ENCODE measurements at regions not wholly inside any gene's neighbourhood (a gene's known extent, or its start where the extent isn't known, plus 50 kb on each side); places are given as distances from the start of the nearest gene placed in this dataset.
A peak's percentile ranks its signal among the peaks of the same experiment; 100 is the strongest.
"Not testable (repeated sequence)": the region's sequence is repeated elsewhere in the genome, so short reads cannot be mapped to it uniquely, and the experiment has no call there.

DNA sequence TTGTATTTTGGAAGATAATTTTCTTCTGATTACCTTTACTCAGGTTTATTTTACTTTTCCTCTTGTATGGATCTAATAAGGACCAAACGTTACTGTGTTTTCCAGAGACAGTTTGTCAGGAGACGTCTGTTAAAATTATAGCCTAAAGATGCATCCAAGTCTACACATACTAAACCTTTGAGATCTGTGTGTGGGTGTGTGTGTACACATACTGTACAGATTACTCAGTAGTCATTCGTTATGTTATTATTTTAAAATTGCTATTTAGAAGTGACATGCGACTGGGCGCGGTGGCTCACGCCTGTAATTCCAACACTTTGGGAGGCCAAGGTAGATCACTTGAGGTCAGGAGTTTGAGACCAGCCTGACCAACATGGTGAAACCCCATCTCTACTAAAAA lies 51.6 kb upstream of the CNTLN start:
- DNase-seq (ENCODE audit: low read depth, low spot score) = no peak

DNA sequence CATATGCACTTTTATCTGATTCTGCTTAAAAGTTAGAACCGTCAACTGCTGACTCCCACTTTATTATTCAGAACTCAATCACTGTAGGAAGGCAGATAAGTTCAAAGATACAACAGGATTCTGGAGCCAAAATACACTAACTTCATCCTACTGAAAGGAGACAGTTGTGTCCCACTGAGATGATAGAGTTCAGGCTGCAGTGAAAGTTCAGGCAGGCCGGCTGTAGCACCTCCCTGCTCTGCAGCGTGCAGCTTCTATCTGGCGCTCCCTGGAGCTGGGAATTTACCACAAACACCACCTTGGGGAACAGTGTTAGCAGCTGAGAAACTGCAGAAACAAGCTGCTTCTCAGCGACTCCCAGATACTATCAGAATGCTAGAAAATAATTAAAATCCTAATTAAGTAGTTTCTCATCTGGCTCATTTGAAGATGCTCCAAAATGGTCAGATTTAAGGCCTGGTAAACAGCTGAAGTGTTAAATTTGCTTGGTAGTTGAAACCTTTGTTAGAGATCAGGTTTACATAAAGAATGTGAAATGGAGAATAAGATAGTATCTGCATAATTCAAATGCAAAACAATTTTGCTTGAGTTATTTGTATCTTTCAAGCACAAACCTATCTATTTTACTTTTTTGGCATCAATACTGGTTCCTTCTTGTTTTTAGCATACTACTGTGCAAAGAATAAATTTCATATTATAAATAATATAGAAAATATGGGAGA lies 52.3 kb upstream of the CNTLN start:
- DNase-seq (ENCODE audit: low read depth, low spot score) = no peak

DNA sequence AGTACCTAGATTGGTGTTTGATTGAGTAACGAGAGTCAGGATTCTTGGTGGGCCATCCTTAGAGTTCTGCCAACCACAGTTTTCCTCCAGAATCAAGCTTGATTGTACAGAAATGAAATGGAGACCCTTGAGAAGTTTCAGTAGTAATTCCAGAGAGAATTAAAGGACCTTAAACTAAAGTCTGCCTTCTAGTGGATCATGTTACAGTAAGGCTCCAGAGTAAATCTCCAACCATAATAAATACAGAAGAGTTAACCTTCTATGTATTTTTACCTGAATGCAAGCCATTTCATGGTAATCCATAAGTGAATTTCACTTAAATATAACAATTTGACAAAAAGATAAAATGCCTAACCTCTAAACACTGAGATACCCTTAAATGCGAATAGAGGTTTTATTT lies 53.0 kb upstream of the CNTLN start:
- DNase-seq (ENCODE audit: low read depth, low spot score) = no peak

DNA sequence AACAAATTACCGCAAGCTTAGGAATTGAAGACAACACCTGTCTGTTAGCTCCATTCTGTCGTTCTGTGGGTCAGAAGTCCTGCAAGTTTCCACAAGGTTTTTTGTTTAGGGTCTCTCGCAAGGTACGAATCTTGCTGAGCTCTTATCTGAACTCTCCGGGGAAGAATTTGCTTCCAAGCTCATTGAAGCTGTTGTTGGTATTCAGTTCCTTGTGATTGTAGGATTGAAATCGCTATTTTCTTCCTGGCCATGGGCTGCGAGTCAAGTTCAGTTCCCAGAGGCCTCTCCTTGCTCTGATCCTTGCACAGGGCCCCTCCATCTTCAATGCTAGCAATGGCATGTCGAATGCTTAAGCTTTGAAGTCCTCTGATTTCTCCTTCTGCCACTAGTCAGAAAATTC lies 53.5 kb upstream of the CNTLN start:
- no peak for DNase-seq (ENCODE audit: low read depth, low spot score)

DNA sequence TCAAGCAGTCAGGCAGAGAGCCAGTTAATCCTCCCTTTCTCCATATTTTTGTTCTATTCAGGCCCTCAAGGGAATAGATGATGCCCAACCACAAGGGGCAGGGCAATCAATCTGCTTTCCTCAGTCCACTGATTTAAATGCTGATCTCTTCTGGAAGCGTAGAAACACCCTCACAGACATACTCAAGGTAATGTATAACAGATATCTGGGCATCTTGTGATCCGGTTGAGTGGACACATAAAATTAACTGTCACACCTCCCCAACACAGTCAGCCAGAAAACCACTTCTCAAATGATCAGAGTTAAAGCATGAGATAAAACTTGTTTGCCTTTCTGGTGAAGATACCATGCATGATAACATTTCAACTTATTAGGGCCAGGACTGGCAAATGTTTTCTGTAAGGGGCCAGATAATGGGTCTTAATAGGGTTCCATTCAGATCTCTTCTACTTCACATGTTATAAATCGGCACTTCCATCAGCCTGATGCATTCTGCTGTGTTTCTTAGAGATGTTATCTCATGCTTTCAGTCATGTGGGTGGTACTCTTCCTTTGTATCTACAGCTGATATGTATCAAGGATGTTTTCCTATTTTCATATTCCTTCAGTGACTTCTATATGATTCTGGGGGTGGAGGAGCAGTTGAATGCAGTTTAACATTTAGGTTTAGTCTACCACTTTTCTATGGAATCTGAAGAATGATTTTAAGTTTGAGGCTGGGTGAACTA lies 58.9 kb upstream of the CNTLN start:
- DNase-seq (ENCODE audit: low read depth, low spot score) = no peak

DNA sequence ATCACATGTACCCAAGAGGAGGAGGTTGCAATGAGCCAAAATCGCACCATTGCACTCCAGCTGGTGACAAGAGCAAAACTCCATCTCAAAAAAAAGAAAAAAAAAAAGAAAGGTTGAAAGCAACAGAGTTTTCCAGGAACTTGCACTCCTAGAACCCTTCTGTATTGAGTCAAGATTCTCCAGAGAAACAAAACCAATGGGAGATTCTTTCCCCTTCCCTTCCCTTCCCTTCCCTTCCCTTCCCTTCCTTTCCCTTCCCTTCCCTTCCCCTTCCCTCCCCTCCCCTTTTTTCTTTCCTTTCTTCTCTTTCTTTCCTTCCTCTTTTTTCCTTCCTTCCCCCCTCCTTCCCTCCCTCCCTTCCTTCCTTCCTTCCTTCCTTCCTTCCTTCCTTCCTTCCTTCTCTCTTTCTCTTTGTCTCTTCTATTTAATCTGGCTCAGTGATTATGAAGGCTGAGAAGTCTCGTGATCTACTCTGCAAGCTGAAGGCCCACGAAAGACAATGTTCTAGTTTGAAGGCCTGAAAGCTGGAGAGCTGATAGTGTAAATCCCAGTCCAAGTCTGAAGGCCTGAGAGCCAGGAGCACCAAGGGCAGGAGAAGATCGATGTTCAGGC lies 59.6 kb upstream of the CNTLN start:
- DNase-seq (ENCODE audit: low read depth, low spot score) = no peak

DNA sequence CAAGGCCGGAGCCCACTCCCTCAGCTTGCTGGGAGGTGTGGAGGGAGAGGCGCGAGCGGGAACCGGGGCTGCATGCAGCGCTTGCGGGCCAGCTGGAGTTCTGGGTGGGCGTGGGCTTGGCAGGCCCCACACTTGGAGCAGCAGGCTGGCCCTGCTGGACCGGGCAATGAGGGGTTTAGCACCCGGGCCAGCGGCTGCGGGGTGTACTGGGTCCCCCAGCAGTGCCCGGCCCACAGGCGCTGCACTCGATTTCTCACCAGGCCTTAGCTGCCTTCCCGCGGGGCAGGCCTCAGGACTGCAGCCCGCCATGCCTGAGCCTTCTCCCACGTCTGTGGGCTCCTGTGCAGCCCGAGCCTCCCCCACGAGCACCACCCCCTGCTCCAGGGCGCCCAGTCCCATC lies 62.3 kb upstream of the CNTLN start:
- DNase-seq (ENCODE audit: low read depth, low spot score) = not testable (repeated sequence)

DNA sequence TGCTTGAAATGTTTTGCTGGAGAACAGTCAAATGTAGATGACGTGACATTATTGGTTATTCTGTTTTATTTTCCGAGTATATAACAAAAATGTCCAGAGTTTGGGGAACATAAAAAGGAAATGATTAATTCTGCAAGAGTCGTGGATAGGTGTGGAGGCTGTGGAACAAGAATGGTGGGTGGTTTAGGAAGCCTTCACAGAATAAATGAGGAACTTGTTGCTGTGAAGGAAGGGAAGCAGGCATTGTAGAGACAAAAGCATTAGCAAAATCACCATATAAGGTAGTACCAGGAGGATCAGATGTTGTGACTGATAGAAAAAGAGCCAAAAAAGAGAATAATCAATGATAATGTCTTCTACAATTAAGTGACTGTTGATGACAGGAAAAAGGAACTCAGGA lies 66.2 kb upstream of the CNTLN start:
- DNase-seq (ENCODE audit: low read depth, low spot score) = no peak

DNA sequence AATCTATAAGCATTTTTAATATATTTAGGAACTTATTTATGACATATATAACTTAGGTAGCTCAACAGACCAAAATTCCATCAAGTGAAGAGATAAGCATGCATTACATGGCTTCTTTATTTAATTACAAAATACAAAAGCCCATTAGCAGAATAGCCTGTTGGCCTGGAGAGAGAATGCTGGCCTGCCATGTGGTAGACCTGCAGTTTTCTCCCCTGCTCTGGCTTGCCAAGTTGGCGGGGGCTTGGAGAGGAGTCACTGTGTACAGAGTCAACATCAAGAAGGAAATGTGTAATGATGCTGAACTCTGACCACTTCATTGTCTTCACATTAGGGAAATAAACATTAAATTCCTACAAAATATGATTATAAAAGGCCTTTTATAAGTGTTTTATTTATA lies 69.8 kb upstream of the CNTLN start:
- peak; percentile 64 for DNase-seq (ENCODE audit: low read depth, low spot score)

DNA sequence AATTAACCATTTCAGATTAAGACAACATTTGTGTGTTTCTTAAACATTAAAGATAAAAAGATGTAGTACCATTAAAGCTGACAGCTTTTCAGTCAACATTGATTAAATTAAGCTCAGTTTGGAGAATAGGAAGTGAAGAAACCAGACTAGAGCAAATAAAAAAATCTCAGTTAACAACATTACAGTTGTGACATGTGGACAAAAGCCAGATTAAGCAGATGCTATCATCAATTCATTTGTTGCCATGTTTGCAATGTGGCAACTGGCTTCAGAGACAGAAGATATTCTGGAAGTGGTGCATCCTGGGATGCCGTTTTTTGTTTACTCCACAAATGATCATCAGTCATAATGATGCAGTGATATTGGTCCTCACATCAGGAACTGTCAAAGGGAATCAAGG lies 70.3 kb upstream of the CNTLN start:
- DNase-seq (ENCODE audit: low read depth, low spot score) = no peak

DNA sequence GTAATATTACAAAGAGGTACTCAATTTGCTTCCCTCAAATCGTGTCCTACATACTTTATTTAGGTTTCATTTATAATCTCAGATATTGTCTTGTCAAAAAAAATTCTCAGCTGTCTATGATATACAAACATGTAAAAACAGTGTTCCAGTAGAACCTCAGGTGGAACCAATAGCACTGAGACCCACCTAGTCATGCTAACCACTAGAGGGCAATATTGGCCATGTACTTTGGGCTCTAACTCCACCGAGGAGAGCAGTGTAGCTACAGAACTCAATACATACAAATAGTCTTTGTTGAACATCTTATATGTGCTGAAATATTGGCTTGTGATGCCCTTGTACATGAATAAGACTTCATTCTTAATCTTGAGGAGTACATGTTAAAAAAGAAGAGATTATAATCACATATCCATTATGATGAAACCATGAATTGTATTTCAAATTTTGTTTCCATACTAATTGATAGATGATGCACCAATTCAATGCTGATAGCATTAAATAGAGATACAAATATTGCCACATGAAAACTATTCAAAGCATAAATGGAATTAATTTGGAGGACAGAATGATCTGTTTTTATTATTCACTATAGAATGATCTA lies 71.2 kb upstream of the CNTLN start:
- peak; percentile 13 for DNase-seq (ENCODE audit: low read depth, low spot score)

DNA sequence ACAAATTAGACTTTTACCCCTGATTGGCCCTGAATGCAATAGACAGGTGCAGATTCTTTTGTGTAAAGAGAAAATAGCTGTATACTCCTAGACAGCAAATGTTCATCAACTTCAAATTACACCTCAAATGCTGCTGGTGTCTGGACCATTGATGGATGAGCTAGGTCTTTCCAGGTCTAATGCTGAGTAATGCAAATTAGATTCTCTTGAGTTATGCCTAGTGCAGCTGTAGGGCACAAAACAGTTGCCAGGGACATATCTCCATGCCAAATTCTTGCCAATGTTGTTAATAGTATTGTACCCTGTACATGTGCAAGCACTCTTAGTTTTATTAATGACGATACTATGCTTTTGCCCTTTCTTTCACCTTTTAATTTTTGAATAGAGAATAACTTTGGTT lies 72.3 kb upstream of the CNTLN start:
- DNase-seq (ENCODE audit: low read depth, low spot score) = no peak

DNA sequence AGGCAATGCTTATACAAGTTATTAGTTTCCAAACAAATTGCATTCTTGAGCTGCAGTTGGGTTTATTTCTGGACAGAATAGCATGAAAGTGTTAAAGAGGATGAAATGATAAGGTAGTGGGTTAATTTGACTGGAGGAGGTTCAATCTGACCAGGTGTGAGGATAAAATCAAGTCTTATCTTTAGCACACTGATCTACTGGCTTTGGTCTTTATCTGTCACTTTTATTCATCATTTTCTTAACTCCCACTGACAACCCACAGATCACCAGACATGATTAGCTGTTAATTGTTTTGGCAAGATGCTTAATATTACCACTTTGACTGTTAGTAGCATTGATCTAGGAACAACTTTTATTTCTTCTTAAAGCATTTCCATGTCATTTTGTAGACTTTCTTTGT lies 74.4 kb upstream of the CNTLN start:
- DNase-seq (ENCODE audit: low read depth, low spot score) = no peak

DNA sequence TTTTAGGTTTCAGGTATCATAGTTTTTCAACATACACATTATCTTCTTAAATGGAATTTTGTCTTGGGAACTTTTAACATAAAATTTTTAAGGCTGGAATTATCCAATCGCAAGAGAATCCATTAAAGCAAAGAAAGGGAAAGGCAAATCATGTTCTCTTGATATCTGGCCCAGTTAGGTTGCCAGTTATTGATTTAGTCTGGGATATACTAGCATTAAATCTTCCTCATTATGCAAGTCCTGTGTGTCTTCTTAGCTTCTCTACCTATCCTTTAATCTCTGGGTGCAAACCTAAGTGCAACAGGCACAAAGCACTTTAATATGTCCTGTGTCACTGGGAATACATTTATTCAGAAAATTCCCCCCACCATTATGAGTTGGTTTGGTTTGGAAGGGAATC lies 75.4 kb upstream of the CNTLN start:
- no peak for DNase-seq (ENCODE audit: low read depth, low spot score)

DNA sequence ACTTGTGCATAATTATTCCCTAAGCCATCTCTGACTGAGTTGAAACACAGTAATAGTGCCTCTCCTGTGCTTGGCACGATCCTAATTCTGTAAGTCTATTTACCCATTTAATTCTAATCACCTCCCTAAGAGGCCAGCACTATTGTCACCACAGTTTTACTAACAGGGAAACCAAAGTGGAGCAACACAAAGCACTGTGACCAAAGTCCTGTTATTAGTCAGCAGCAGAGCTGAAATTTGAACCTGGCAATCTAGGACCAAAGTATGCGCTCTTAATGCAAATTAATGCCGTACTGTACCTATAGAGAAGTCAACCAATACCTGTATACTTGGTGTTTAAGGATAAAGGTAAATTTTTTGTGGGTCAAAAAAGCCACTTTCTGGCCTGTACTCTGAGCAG lies 77.1 kb upstream of the CNTLN start:
- no peak for DNase-seq (ENCODE audit: low read depth, low spot score)

DNA sequence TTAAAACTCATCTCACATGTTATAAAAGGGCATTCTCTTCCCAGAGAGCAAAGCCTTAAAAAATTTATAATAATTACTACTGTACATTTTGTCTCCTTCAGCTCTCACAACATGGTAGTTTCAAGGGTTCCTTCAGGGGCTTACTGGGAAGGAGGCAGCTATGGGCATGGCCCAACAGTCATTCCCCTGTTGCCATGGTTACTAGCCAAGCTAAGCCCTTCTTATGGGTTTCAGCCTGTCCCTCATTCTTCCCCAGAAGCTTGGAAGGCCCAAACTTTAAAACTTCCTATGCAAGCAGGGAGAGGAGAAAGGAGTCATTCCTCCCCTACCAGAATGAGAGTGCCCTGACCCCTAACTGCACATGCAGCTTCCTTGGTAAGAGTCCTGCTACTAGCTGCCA lies 82.2 kb upstream of the CNTLN start:
- DNase-seq (ENCODE audit: low read depth, low spot score) = no peak

DNA sequence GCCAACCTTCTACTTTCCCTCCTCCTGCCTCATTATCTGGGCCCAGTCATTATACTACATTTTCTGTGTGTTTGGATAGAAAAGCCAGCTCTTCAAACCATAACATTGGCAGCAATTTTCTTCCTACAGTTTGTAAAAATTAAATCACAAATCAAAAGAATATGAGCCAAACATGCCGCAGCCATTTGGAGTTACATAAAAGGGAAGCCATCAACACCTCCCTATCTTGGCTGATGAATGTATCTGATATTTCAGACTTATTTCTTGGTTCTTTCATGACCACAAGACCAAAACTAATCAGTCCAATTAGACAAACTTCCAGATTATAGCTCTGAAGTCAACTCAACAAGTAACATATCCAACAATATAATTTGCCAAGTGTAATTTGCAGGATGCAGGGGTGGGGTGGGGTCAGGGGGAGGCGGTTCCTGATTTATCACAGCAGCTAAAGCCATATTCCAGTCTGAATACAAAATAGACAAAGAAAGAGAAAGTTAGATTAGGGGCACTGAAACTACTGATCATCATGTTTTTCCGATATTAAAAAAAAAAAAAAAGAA lies 89.4 kb upstream of the CNTLN start:
- no peak for DNase-seq (ENCODE audit: low read depth, low spot score)

DNA sequence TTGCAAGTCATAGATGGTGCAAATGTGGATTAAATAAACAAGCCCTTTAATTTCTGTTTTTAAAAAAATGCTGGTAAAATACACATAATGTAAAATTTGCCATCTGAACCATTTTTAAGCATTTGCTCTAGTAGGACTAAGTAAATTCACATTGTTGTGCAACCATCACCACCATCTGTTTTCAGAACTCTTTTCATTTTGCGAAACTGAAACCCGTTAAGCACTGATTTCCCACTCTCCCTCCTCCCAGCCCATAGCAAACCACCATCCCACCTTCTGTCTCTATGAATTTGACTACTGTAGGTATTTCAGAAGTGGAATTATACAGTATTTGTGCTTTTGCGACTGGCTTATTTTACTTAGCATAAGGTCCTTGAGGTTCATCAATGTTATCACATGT lies 103.3 kb upstream of the CNTLN start:
- no peak for DNase-seq (ENCODE audit: low read depth, low spot score)

DNA sequence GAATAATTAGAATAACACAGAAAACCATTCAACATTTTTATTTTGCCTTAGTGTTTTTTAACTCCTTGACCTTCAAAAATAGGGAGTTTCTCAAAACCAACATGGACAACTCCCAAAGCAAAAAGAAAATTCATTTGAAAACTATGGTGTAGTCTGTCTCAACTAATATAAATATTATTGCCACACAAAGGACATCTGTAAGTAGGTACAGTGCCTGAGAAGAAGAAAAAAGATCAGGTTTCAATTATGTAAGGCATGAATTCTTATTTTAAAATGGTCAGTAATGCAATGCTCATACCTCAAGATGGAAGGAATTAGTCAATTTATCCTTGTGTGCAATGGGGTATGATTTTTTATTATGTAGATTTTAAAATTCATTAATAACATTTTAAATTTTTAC lies 109.6 kb upstream of the CNTLN start:
- no peak for DNase-seq (ENCODE audit: low read depth, low spot score)

DNA sequence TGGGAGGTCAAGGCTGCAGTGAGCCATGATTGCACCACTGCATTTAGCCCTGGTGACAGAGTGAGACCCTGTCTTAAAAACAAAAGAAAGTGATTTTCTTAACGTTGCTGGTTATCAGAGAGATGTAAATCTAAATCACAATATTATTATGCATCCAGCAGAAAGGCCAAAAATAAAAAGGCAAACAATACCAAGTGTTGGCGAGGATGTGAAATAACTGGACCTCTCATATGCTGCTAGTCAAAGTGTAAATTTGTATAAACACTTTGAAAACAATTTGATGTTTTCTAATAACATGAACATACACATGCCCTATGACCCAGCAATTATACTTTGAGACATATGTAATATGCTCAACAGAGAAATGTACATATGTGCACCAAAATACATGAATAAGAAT lies 110.7 kb upstream of the CNTLN start:
- no peak for DNase-seq (ENCODE audit: low read depth, low spot score)

DNA sequence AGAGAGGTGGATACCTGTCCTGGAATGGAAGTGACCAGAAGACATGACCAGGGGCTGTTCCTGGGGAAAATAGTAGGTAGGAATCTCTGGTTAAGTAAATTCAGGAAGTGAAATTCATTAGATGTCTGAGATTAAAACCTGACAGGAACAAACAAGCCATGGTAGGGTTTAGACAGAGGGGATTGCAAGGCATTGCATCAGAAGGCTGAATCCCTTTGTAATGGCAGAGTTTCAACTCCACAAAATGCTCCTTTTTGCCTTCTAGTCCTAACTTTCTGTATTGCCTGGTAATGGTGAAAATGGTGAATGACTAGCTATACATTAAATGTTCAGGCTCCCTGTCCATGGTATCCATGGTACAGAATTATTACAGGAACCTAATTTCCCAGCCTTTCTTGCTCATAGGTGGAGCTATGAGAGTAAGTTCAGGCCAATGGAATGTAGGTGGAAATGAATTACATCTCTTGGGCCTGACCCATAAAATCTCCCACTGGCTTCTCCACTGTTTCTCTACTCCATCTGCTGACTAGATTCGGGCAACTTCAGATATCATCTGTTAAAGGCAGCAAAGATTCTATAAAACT lies 113.4 kb upstream of the CNTLN start:
- DNase-seq (ENCODE audit: low read depth, low spot score) = no peak

DNA sequence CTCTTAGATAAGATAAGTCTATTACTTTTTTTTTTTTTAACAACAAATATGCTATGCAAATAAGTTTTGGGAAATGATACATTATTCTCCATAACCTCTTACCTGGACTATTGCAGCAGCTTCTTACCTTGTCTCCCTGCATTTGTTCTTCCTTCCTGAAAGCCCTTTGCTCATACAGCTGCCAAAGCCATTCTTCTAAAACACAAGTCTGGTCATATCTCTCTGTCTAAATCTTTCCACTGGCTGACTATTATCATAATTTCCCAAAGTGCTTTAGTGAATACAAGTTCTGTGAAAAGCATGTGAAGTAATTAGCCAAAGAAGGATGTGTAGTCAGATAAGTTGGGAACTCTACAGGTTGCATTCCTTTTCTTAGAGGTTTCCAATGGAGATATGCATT lies 115.4 kb upstream of the CNTLN start:
- DNase-seq (ENCODE audit: low read depth, low spot score) = no peak

All from pulmonary artery endothelial cell (primary cell).